NCI-H2107 treated with DMSO at 0.1 percent for 48 hours (cell line): ENCODE measurements at regions not wholly inside any gene's neighbourhood (a gene's known extent, or its start where the extent isn't known, plus 50 kb on each side); places are given as distances from the start of the nearest gene placed in this dataset.

Experiments
- DNase-seq: peaks from one replicate; lab custom pipeline; 2025; ENCODE audit not compliant: unreplicated experiment; lab: John Stamatoyannopoulos, UW

DNA sequence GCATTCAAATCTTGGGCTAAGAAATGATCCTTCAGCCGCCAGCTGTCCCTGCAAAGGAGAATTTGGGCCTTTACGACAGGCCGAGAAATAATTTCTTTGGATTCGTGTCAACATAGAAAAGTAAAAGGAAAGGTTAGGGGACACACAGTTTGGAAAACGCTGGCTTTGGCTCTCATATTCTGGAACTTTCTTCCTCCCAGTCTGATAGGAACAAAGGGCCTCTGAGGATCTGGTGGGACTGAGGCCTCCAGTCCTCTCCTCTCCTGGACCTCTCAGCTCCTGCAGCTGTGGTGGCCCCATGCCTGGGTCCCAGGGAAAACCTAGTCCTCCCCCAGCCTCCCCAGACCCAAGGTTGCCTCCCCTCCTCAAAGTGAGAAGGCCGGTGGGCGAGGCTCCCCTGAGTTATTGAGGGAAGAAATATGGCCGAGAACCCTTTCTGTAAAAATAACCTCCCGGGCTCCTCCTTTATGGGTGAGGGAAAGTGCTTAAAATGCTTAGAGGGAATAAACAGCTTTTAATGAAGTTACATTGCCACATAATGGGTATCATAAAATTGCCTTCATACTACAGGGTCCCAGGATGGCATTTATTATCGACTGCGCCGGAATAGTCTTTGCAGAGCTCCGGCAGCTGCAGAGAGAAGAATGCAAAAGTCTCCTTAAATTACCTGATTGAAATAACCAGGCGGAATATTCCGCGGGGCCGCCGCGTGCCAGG is 188.3 kb downstream of the PHETA1 start:
- no peak for DNase-seq

DNA sequence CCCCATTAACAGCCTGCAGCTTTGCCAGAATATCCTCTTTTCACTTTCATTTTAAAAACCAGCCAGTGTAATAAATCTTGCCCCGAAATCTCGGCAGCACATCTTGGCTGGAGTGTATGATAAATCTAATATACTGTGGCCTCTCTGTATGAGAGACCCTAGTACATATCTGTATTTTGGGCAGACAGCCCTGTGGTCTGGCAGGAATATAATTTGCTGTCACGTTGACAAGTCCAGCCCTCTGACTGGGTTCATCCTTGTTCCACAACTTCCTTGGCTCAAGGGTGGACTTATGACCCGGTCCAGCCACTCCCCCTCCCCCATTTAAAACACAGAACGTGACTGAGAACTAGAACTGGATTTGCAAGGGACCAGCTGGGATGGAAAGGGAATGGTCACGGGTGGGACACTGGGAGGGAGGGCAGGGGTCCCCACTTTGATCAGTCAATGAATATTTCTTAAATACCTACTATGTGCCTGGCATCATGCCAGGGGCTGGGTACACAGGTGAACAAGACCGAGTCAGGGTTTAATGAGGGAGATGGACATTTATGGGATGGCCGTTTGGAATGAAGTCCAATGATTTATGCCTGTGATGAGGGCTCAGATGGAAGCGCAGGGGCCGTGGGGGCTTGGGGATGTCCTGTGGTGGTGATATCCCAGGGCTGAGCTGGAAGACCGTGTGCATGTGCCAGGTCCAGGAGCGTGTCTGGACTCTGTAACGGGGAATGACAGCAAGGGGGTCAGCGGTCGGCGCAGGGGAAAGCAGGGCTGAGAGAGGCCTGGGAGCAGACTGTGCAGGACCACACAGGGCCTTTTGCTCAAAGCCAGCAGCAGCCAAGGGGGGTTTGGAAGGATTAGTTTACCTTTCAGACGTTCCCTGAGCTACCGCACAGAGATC is 190.5 kb downstream of the PHETA1 start:
- DNase-seq, result no peak

DNA sequence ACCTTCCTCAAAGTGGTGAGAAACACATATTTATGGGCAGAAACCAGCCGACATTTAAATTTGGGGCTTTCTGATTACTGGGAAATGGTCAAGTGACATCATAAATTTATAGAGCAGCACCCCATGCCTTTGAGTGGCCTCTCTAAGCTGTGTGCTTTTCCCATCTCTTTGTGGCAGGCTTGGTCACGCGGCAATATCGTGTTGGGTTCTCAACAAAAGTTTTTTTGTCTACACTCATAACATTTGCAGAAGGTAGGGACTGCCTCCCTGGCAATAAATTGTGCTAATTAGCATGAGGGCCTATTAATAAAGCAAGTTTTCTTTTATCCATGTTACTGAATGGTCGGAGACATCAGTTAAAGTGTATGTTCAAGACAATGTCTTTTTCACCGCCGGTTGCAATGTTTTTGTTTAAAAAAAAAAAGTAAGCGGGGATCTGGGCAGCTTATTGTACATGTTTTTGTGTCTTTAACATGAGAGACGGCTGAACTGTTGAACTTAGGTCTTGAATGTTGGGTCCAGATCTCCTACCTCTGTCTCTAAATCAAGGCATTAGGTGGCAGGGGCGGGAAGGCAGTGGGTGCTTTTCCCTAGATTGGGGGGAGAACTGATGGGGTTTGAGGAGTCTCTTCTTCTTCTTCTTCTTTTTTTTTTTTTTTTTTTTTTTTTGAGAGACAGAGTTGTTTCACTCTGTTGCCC is 193.3 kb downstream of the PHETA1 start:
- DNase-seq, result no peak

- no peak for DNase-seq
Measured at GRCh38 chr12:111174961-111175345, 193.9 kb downstream of the PHETA1 start.

DNA sequence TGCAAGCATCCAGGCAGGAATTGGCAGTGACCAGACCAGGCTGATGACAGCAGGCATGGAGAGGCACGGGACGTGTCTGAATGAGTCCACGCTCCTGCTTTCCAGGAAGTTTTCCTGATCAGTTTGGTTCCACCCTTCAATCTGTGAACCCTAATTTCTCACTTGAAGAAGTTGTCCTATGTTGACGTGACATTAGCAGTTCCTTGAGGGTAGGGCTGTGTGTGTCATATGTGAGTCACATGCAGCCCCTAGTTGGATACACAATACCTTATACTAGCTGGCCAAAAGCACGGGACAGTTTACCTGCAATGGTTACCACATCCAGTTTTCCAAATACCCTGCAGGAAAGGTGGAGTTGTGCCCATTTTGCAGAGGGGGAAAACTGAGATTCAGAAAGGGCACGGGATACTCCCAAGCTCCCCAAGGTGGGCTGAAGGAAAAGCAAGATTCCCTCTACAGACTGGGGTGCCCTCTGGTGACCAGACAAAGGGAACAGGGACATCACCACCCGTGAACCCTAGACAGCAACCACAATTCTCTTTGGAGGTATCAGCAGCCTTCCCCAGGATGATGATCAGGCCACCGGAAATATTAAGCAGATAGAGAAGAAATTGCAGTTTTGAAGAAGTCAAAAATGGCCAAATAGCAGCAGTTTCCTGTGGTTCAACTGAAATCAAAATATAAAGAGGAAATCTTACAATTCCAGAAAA is 194.5 kb downstream of the PHETA1 start:
- DNase-seq, result no peak

DNA sequence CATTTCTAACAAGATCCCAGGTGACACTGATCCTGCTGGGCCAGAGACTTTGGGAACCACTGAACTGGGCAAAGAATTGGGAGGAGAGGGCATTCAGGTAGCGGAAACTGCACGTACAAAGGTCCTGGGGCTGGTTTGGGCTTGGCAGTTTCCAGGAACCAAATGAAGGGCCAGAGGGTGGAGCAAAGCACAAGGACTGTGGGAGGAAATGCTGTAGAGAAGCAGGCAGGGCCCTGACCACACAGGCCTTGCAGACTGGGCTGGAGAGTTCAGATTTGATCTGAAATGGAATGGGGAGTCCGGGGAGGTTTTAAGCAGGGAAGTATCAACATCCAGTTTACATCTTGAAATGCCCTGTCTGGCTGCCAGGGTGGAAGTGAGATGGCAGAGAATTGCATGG is 195.1 kb downstream of the PHETA1 start:
- DNase-seq, result no peak

DNA sequence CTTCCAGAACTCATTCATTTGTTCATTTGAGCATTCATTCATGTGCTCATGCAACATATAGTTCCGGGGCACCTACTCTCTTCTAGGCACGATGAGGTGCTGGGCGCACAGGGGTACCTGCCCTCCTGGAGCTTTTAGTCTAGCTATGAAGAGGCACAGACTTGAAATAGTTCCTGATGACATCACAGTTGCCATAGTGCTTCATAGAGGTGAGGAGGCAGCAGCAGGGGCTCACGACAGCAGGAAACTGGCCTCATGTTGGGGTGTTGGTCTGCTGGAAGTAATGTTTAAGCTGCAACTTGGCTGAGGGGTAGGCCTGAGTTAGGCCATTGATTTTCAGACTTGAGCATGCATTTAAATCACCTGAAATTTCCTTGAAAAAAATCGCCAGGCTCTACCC is 195.5 kb downstream of the PHETA1 start:
- DNase-seq, result no peak

GRCh38 chr12:111172786-111173185 is 196.1 kb downstream of the PHETA1 start:
- DNase-seq, result no peak

GRCh38 chr12:111171832-111172231 is 197.1 kb downstream of the PHETA1 start:
- DNase-seq, result no peak

GRCh38 chr12:111171345-111171744 is 197.6 kb downstream of the PHETA1 start:
- no peak for DNase-seq

DNA sequence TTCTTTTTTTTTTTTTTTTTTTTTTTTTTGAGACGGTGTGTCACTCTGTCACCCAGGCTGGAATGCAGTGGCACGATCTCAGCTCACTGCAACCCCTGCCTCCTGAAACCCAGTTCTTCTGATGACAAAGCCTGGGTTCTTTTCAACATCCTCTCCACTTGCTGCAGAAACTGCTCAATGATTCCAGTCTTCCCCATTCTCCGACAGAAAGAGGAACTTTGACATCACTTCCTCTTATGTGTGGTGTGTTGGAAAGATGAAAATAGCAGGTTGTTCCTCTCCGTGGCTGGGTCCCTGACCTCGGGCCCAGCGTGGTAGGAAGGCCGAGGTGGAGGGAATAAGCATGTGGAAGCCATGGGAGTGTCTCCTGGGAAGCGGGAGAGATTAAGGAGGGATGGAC is 198.4 kb downstream of the PHETA1 start:
- DNase-seq, result no peak

DNA sequence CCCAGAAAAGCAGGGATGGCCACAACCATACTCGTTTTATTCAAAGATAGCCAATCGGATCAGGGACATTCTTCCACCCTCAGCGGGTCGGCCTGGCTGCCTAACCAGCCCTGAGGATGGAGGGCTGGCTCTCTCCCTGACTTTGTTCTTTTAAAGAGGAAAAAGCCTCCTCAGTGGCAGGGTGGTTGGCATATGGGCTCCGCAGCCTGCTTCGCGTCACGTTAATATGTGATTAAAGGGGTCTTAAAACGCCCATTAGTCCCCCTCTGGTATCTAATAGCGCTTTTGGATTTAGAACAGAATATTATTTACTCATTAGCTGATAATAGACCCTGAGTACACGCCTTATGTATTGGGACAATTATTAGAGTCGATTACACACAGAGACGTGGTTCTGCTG is 199.4 kb downstream of the PHETA1 start:
- DNase-seq, result no peak

GRCh38 chr12:111169032-111169431 is 199.9 kb downstream of the PHETA1 start:
- no peak for DNase-seq

DNA sequence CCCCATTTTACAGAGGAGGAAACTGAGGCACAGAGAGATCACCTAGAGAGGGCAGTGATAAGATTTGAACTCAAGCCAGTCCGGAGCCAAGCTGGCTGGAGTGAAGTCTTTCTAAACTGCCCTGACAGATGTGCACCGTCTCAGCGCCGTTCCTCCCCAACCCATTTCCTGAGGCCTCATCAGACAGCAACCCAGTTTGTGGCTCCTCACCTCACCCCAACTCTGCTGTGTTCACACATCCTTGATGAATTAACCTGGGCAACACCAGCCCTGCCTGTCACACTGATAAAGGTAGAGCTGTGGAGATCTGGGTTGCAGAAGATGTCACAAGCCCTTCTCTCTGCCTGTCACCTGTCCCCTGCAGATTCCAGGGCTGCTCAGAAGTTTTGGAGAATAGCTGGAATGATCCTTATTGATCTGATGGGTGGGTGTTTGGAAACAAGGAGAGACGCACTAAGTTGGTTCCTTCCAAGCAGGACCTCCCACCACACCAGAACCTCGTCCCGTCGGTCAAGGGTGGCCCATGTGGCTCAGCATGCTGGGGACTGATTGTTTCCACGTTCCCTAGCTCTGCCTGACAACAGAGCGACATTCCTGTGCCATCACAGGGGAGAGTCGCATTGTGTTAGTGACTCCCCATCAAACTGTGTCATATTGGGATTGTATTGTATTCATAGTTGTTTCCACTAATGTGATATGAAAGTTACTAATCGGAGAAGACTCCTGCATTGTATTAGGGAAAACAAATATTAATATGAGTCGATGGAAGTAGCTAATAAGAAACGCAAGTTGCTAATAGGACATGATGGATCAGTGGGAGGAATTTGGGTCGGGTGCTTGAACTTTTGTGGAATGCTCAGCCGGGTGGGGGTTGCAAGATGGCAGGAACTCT is 200.6 kb downstream of the PHETA1 start:
- DNase-seq, result no peak

GRCh38 chr12:111166779-111167540 is 201.9 kb downstream of the PHETA1 start:
- DNase-seq, result no peak

DNA sequence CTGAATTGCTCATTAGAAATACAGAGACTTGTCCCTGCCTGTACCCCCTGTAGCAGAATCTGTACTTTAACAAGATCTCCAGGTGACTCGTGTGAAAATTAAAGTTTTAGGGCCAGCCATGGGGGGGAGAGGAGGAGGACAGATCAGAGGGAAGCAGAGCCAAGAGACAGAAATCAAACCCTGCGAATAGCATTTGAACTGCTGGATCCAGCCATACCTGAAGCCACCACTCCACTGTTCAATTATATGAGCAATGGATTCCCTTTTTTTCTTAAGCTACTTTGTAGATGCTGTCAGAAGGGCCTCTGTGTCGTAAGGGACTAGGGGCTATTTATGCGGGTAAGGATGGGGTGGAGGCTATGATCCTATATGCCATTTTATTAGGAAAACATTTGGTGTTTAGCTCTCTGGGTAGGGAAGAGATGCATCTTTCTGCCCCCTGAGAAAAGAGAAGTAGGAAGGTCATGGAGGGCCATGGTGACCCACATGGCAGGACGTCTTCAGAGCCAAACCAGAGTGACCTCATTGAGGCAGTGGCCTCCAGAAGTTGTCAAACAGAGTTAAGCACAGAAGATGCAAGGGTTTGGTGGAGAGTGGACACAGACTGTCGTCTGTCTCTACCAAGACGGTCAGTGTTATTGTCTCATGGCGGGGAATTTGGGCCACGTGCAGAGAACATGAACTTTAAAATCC is 203.9 kb downstream of the PHETA1 start:
- no peak for DNase-seq

DNA sequence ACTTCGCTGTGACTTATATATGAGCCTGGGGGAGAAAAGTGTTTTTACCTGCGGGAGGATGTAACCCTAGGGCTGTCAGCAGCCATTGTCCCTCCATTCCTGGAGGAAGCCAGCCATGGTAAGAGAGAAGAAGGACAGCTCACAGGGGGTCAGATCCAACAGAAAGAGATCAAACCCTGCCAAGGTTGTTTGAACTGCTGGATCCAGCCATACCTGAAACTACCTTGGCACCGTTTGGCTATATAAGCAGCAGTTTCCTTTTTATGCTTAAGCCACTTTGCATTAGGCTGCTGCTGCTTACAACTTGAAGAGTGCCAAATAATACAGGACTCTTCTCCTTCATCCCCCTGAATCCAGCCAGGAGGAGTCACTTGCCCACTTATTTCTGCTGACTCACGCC is 205.5 kb downstream of the PHETA1 start:
- DNase-seq, result no peak

DNA sequence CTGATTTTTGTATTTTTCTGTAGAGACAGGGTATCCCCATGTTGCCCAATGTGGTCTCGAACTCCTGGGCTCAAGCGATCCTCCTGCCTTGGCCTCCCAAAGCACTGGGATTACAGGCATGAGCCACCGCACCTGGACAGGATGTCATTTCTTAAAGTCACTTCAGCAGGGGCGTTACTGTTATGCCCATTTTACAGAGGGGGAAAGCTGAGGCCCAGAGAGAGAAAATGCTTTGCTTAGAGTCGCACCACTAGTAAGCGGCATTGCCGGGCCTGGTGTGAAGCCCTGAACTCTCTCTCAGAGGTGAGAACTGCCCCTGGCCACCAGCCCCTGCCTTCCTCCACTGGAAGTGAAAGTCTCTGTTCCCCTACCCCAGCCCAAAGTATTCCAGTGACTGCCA is 207.0 kb downstream of the PHETA1 start:
- DNase-seq, result no peak
